Astrocyte of the hippocampus (primary cell): ENCODE measurements at regions not wholly inside any gene's neighbourhood (a gene's known extent, or its start where the extent isn't known, plus 50 kb on each side); places are given as distances from the start of the nearest gene placed in this dataset.

Experiments
- DNase-seq: peaks from one replicate; pipeline ENCODE4 v3.0.0; 2011; ENCODE audit warnings: low read depth, low spot score

- no peak for DNase-seq
Observed at GRCh38 chr1:108082738-108083562, 117.2 kb downstream of the SLC25A24 start.

GRCh38 chr1:108082001-108082400 lies 117.0 kb upstream of the VAV3 start:
- DNase-seq = peak; percentile 4

- no peak for DNase-seq
Observed at GRCh38 chr1:108080448-108080847, 115.5 kb upstream of the VAV3 start.

- no peak for DNase-seq
Observed at GRCh38 chr1:108079440-108080025, 114.6 kb upstream of the VAV3 start.

GRCh38 chr1:108077991-108078390 lies 113.0 kb upstream of the VAV3 start:
- no peak for DNase-seq

- no peak for DNase-seq
Observed at GRCh38 chr1:108075055-108075454, 110.1 kb upstream of the VAV3 start.

- DNase-seq = no peak
Observed at GRCh38 chr1:108072776-108073175, 107.8 kb upstream of the VAV3 start.

- no peak for DNase-seq
Observed at GRCh38 chr1:108072212-108072611, 107.2 kb upstream of the VAV3 start.

GRCh38 chr1:108071601-108072000 lies 106.6 kb upstream of the VAV3 start:
- DNase-seq = no peak

- no peak for DNase-seq
Observed at GRCh38 chr1:108070662-108071061, 105.7 kb upstream of the VAV3 start.

GRCh38 chr1:108067884-108068540 lies 103.0 kb upstream of the VAV3 start:
- no peak for DNase-seq

GRCh38 chr1:108066808-108067207 lies 101.8 kb upstream of the VAV3 start:
- no peak for DNase-seq

- no peak for DNase-seq
Observed at GRCh38 chr1:108064255-108064654, 99.3 kb upstream of the VAV3 start.

- DNase-seq = no peak
Observed at GRCh38 chr1:108063703-108064102, 98.7 kb upstream of the VAV3 start.

GRCh38 chr1:108059945-108060344 lies 95.0 kb upstream of the VAV3 start:
- DNase-seq = no peak

GRCh38 chr1:108057541-108057940 lies 92.6 kb upstream of the VAV3 start:
- no peak for DNase-seq

GRCh38 chr1:108056436-108056990 lies 91.5 kb upstream of the VAV3 start:
- no peak for DNase-seq

GRCh38 chr1:108055387-108055786 lies 90.4 kb upstream of the VAV3 start:
- DNase-seq = no peak

- no peak for DNase-seq
Observed at GRCh38 chr1:108054396-108054795, 89.4 kb upstream of the VAV3 start.

GRCh38 chr1:108053270-108054013 lies 88.5 kb upstream of the VAV3 start:
- DNase-seq = peak; percentile 42

- DNase-seq = peak; percentile 36
Observed at GRCh38 chr1:108051631-108052377, 86.8 kb upstream of the VAV3 start.
